ENCODE measurements at regions not wholly inside any gene's neighbourhood (a gene's known extent, or its start where the extent isn't known, plus 50 kb on each side); places are given as distances from the start of the nearest gene placed in this dataset.
"Not testable (repeated sequence)": the region's sequence is repeated elsewhere in the genome, so short reads cannot be mapped to it uniquely, and the experiment has no call there.

- DNase-seq = not testable (repeated sequence)
These were observed 112.0 kb downstream of the NPIPB11 start for GRCh38 chr16:29294400-29294933.

DNA sequence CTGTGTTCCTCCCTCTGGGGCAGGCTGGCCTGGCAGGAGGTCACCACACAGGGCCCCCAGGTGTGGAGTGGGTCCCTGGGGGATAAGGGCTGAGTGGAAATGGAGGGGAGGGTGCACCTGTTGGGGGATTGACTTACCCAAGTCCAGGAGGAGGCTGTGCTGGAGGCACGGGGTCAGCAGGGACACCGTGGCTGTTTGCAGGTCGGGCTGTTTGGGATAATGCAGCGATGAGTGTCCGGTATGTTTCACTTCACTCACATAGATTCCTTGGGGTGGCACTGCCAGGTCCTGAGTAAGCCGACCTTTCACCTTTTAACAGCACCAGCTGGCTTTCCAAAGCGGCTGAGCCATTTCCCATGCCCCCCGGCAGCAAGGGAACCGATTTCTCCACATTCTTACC, 113.0 kb downstream of the NPIPB11 start:
- DNase-seq = not testable (repeated sequence)

DNA sequence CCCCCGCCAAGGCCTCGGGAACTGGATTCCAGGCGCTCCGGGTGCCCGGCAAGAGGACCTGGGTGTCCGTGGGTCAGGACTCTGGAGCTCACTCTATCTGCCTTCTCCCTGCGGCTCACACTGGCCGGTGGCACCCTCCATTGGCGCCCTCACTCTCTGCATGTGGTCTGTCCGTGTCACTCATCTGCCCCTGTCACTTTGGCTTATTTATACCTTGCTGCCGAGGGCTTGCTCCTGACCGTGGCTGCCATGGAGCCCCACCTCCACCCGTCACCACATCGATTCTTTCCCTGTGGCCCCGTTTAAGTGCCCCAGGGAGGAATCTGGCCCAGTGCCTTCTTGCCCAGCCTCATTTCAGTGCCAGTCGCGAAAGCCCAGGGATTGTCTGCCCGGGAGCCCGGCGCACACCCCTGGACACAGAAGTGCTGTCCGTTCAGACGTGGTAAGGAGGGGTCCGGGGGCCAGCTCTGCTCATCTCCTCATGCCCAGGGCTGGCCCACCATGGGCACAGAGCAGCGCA, 113.5 kb downstream of the NPIPB11 start:
- not testable (repeated sequence) for DNase-seq

DNA sequence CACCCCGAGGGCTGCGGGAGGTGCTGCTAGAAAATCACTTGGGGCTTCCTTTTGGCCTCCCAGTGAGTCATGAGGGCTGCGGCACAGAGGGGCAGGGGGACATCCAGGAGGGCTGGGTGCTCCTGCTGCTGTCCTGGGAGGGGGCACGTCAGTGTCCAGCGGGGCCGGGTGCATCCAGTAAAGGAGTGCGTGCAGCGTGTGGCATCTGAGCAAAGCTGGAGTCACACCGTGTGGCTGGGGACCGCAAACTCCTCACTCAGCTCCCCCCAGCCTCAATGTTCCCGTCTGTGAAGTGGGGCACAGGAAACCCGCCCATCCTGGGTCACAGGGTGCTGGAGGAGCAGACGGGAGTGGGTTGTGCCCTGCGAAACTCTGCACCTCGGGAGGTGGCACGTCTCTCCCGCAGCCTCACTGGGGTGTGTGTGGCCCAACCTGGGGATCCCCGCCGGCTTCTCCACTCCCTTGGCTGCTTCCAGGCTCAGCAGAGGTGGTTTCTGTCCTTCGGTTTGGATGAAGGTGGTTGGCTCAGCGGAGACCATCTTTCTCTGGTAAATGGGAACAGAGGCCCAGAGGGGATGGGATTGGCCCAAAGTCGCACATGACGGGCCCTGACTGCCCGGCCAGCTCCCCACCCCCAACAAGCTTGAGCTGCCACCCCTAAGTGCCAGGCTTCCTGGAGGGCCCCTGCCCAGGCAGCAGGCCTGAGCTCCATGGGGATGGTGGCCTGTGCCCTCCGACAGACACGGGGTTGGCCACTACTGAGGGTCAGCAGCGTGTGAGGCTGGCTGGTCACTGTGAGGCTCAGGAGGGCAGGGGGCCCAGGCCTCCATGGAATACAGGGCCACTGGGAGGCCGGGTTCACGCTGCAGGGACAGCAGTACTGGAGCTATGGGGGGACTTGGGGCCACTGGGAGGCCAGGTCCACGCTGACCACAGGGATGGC, 114.9 kb downstream of the NPIPB11 start:
- not testable (repeated sequence) for DNase-seq

DNA sequence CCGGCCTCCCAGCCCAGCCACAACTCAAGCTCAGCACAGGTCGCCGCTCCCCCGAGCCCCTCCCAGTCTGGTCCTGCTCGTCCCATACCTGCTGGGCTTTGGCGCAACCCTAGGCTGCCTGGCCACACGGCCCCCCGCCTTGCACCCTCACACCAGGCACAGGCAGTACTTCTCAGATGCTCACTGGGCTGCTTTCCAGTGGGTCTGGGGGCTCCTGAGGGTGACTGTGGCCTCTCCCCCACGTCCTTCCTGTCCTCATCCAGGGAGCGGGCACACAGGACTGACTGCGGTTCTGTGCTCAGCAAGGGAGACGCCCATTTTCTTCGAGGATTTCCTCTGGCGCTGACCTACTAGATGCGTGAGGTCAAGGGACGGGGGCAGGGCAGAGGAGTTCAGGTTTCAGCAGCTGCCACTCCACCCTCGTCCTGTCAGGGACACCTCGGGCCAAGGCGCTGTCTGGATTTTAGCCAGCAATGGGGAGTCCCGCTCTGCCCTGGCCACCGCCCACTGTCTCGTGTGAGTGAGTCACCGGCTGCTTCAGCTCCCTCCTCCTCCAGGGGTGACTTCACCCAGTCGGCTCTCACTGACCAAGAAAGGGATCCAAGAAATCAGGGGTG, 115.8 kb downstream of the NPIPB11 start:
- peak; percentile 38 for DNase-seq

DNA sequence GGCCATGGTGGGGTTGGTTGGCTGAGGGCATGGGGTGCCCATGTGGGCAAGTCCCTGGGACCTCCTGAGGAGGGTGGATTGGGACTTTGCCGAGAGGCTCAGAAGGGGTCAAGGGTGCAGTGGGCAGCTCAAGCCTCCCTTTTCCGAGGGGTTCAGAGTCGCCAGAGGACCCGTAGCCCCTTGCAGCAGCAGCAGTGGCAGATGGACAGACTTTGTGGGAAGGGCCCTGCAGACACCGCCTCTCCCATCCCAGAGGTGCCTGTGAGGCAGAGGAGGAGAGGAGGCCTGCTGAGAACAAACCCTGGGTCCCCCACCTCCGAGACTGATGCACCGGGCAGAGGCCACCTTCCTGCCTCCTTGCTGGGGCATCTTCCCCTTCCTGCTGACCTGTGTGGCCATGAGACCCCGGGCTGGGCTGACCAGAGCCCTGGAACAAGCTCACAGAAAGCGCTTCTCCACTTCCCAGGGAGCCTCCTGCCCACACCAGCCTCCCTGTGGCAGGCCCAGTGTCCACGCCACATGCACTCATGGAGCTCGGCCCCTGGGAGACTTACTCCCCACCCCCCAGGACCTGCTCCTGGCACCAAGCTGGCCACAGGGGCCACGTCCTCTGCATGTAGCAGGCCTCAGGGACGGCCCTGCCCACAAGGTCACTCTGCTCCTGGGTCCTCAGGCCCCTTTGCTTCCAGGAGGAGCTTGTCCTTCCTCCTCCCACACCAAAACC, 116.8 kb downstream of the NPIPB11 start:
- not testable (repeated sequence) for DNase-seq

GRCh38 chr16:29288711-29289474, 117.6 kb downstream of the NPIPB11 start:
- not testable (repeated sequence) for DNase-seq

GRCh38 chr16:29287871-29288535, 118.5 kb downstream of the NPIPB11 start:
- not testable (repeated sequence) for DNase-seq

GRCh38 chr16:29287246-29287645, 119.3 kb downstream of the NPIPB11 start:
- not testable (repeated sequence) for DNase-seq

DNA sequence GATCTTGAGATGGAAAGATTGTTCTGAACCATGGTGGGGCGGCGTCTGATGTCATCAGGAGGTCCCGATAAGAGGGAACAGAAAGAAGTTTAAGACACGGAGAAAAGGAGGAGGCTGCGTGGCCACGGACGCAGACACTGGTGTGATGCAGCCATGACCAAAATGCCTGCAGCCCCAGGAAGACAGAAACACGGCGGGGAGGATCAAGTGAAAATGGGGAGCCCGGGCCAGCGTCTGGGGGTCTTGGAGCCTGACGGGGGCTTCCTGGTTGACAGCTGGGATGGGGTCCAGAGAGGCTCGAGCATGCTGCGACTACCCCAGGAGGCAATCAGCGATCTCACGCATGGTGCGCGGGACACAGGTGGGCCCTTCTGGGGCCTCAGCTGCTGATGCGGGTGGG, 119.7 kb downstream of the NPIPB11 start:
- DNase-seq = not testable (repeated sequence)

GRCh38 chr16:29286161-29286560, 120.3 kb downstream of the NPIPB11 start:
- not testable (repeated sequence) for DNase-seq

- not testable (repeated sequence) for DNase-seq
These were observed 121.2 kb downstream of the NPIPB11 start for GRCh38 chr16:29285151-29285885.

- not testable (repeated sequence) for DNase-seq
These were observed 121.8 kb downstream of the NPIPB11 start for GRCh38 chr16:29284723-29285122.

DNA sequence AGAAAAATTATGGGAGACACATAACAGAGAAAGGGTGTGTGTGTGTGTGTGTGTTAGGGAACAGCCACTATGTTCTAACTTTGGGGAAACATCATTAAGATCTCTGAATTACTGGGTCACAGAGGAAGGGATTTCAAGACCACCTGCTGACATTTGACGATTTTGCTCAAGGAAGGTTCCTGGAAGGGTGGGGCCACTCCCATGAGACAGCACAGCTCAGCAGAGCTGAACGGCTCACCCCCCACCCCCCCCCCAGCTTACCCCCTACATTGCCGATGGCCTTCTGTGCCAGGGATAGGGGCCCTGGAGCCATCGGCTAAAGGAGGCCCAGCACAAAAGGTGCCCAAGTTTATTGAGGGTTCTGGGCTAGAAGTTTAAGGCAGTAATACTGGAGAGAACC, 122.4 kb downstream of the NPIPB11 start:
- not testable (repeated sequence) for DNase-seq

GRCh38 chr16:29278097-29278871, 128.2 kb downstream of the NPIPB11 start:
- not testable (repeated sequence) for DNase-seq

DNA sequence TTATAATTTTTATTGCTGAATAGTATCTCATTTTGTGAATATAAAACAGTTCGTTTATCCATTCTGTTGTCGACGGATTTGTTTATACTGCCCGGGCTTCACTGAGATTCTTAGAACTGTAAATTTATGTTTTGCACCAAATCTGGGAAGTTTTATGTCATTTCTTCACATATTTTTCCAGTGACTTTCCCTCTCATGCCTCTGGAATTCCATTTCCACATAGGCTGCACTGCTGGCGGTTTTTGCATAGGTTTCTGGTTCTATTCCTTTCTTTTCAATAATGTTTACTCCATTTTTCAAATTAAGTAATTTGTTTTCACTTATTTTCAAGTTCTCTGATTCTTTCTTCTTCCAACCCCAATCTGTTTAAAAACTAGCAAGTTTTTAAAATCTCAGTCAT, 130.1 kb downstream of the NPIPB11 start:
- DNase-seq = not testable (repeated sequence)

DNA sequence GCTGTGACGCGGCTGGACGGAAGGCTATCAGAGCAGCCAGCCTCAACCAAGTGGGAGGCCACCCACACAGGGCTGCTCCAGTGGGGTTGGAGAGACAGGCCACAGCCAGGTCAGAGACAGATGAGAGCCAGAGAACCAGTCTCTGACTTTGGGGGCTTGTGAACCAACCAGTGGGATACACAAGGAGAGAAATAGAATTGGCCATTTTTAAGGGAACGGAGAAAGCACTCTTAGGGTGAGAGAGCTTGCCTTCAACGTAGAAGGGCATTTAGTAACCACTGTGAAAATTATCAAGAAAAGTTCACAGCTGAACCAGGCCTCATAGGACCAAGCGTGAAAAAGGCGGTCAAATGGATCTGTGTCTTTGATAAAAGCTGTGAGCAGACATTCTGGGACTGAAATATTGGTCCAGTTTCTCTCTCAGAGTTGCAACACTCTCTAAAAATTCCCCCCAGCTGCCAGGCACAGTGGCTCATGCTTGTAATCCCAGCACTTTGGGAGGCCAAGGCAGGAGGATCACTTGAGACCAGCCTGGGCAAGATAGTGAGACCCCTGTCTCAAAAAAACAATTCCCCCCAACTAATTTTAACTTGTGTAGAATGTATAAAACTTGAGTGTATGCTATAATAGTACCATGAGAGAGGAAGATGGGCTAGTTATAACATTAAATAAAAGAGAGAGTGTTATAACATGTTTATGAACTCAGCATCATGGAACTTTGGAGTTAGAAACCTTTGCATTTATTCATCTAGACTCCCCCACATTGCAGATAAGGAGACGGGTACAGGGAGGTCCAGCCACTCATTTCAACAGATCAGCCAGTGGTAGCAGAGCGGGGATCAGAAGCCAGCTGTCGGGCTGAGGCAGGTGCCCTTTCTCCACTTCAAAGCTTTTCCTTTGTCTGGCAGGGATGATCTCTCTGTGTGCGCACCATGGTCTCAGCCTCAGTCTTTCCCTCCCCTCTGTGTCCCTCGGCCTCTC, 132.2 kb downstream of the NPIPB11 start:
- not testable (repeated sequence) for DNase-seq

DNA sequence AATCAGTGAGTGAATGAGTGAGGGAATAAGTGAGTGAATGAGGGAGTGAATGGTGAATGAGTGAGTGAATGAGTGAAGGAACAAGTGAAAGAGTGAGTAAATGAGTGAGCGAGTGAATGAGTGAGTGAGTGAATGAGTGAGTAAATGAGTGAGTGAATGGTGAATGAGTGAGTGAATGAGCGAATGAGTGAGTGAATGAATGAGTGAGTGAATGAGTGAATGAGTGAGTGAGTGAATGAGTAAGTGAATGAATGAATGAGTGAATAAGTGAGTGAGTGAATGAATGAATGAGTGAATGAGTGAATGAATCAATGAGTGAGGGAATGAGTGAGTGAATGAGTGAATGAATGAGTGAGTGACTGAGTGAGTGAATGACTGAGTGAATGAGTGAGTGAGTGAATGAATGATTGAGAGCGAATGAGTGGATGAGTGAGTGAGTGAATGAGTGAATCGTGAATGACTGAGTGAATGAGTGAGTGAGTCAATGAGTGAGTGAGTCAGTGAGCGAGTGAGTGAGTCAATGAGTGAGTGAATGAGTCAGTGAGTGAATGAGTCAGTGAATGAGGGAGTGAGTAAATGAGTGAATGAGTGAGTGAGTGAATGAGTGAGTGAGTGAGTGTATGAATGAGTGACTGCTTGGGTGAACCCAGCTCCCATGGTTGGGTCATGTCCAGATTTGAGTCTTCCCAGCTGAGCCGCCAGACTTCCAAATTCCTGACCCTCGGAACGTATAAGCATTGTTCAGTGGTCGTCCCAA, 133.0 kb downstream of the NPIPB11 start:
- not testable (repeated sequence) for DNase-seq
